ENCODE measurements at regions not wholly inside any gene's neighbourhood (a gene's known extent, or its start where the extent isn't known, plus 50 kb on each side); places are given as distances from the start of the nearest gene placed in this dataset.

DNA sequence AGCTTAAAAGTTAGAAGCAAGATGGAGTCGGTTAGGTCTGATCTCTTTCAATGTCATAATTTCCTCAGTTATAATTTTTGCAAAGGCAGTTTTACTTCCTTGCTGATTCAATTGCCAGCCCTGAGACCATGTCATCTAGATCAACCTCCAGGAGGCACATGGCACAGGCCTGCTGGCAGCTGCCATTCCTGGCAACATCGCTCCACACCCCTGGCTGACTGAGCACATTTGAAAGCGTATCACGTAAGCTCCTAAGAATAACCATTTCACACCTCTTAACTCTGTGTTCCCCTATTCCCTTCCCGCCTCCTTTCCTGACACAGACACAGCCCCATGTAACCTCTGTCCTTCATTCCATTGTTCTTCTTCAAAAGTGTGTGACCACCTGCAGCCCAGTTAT, 313.9 kb upstream of the CTNNB1 start:
- TF ChIP-seq, protein P1, sequence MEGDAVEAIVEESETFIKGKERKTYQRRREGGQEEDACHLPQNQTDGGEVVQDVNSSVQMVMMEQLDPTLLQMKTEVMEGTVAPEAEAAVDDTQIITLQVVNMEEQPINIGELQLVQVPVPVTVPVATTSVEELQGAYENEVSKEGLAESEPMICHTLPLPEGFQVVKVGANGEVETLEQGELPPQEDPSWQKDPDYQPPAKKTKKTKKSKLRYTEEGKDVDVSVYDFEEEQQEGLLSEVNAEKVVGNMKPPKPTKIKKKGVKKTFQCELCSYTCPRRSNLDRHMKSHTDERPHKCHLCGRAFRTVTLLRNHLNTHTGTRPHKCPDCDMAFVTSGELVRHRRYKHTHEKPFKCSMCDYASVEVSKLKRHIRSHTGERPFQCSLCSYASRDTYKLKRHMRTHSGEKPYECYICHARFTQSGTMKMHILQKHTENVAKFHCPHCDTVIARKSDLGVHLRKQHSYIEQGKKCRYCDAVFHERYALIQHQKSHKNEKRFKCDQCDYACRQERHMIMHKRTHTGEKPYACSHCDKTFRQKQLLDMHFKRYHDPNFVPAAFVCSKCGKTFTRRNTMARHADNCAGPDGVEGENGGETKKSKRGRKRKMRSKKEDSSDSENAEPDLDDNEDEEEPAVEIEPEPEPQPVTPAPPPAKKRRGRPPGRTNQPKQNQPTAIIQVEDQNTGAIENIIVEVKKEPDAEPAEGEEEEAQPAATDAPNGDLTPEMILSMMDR (IDR thresholded peaks at IDR 0.05) = no peak
- no peak for TF ChIP-seq POLR2A (IDR thresholded peaks at IDR 0.05)

All from testis (tissue), 2 donors.